NCI-H1436 treated with DMSO at 0.1 percent for 48 hours (cell line): ENCODE measurements at regions not wholly inside any gene's neighbourhood (a gene's known extent, or its start where the extent isn't known, plus 50 kb on each side); places are given as distances from the start of the nearest gene placed in this dataset.
"Not testable (repeated sequence)": the region's sequence is repeated elsewhere in the genome, so short reads cannot be mapped to it uniquely, and the experiment has no call there.

ENCODE experiments used
- DNase-seq: peaks from one replicate; lab custom pipeline; 2025; lab: John Stamatoyannopoulos, UW

- DNase-seq, result no peak
These were observed 197.2 kb downstream of the GRXCR1 start for GRCh38 chr4:43089730-43090129.

- DNase-seq, result no peak
These were observed 210.5 kb downstream of the GRXCR1 start for GRCh38 chr4:43103048-43103447.

GRCh38 chr4:43112139-43112538 is 219.6 kb downstream of the GRXCR1 start:
- DNase-seq, result no peak

- no peak for DNase-seq
These were observed 220.7 kb downstream of the GRXCR1 start for GRCh38 chr4:43113196-43113595.

- DNase-seq, result no peak
These were observed 234.1 kb downstream of the GRXCR1 start for GRCh38 chr4:43126595-43126994.

GRCh38 chr4:43130228-43131021 is 237.9 kb downstream of the GRXCR1 start:
- DNase-seq, result no peak

GRCh38 chr4:43132010-43132582 is 239.6 kb downstream of the GRXCR1 start:
- no peak for DNase-seq

GRCh38 chr4:43133566-43133965 is 241.1 kb downstream of the GRXCR1 start:
- DNase-seq, result no peak

GRCh38 chr4:43136752-43137151 is 244.2 kb downstream of the GRXCR1 start:
- no peak for DNase-seq

GRCh38 chr4:43146198-43146597 is 253.7 kb downstream of the GRXCR1 start:
- no peak for DNase-seq

GRCh38 chr4:43148481-43148880 is 256.0 kb downstream of the GRXCR1 start:
- DNase-seq, result no peak

GRCh38 chr4:43163101-43163792 is 270.7 kb downstream of the GRXCR1 start:
- no peak for DNase-seq

GRCh38 chr4:43189741-43190140 is 297.2 kb downstream of the GRXCR1 start:
- no peak for DNase-seq

- not testable (repeated sequence) for DNase-seq
These were observed 320.1 kb downstream of the GRXCR1 start for GRCh38 chr4:43212576-43212975.

GRCh38 chr4:43223820-43224219 is 331.3 kb downstream of the GRXCR1 start:
- no peak for DNase-seq

- no peak for DNase-seq
These were observed 332.0 kb downstream of the GRXCR1 start for GRCh38 chr4:43224559-43224958.

GRCh38 chr4:43233321-43233720 is 340.8 kb downstream of the GRXCR1 start:
- no peak for DNase-seq

- DNase-seq, result no peak
These were observed 342.3 kb downstream of the GRXCR1 start for GRCh38 chr4:43234626-43235415.

GRCh38 chr4:43238008-43238407 is 345.5 kb downstream of the GRXCR1 start:
- no peak for DNase-seq

- DNase-seq, result no peak
These were observed 346.1 kb downstream of the GRXCR1 start for GRCh38 chr4:43238585-43238984.

- DNase-seq, result no peak
These were observed 348.6 kb downstream of the GRXCR1 start for GRCh38 chr4:43241104-43241503.

GRCh38 chr4:43242606-43243005 is 350.1 kb downstream of the GRXCR1 start:
- DNase-seq, result no peak
